GM19238 (cell line): ENCODE measurements at regions not wholly inside any gene's neighbourhood (a gene's known extent, or its start where the extent isn't known, plus 50 kb on each side); places are given as distances from the start of the nearest gene placed in this dataset.

ENCODE experiments used
- DNase-seq: peaks from one replicate; pipeline ENCODE4 v3.0.0; 2011; ENCODE audit warnings: low spot score; ENCODE audit not compliant: insufficient read length

- peak; percentile 7 for DNase-seq
Measured at GRCh38 chr4:177047070-177047850, 254.5 kb upstream of the VEGFC start.

- DNase-seq, result no peak
Measured at GRCh38 chr4:177047851-177048174, 255.1 kb upstream of the VEGFC start.

GRCh38 chr4:177051473-177052060 lies 258.1 kb upstream of the NEIL3 start:
- DNase-seq, result peak; percentile 2

GRCh38 chr4:177052211-177052934 lies 257.3 kb upstream of the NEIL3 start:
- no peak for DNase-seq

GRCh38 chr4:177057186-177057585 lies 252.5 kb upstream of the NEIL3 start:
- no peak for DNase-seq

- DNase-seq, result no peak
Measured at GRCh38 chr4:177064116-177064515, 245.6 kb upstream of the NEIL3 start.

- no peak for DNase-seq
Measured at GRCh38 chr4:177064729-177065394, 244.8 kb upstream of the NEIL3 start.

- no peak for DNase-seq
Measured at GRCh38 chr4:177066746-177067145, 242.9 kb upstream of the NEIL3 start.

- DNase-seq, result no peak
Measured at GRCh38 chr4:177070533-177071058, 239.1 kb upstream of the NEIL3 start.

- no peak for DNase-seq
Measured at GRCh38 chr4:177077095-177077971, 232.3 kb upstream of the NEIL3 start.

- DNase-seq, result no peak
Measured at GRCh38 chr4:177079327-177079726, 230.3 kb upstream of the NEIL3 start.

GRCh38 chr4:177080388-177080787 lies 229.3 kb upstream of the NEIL3 start:
- no peak for DNase-seq

- DNase-seq, result no peak
Measured at GRCh38 chr4:177087060-177087459, 222.6 kb upstream of the NEIL3 start.

GRCh38 chr4:177087499-177087898 lies 222.2 kb upstream of the NEIL3 start:
- DNase-seq, result no peak

GRCh38 chr4:177091515-177091914 lies 218.2 kb upstream of the NEIL3 start:
- no peak for DNase-seq

- no peak for DNase-seq
Measured at GRCh38 chr4:177092807-177093206, 216.9 kb upstream of the NEIL3 start.

- DNase-seq, result no peak
Measured at GRCh38 chr4:177093964-177094363, 215.7 kb upstream of the NEIL3 start.

- DNase-seq, result no peak
Measured at GRCh38 chr4:177097291-177097690, 212.4 kb upstream of the NEIL3 start.

- no peak for DNase-seq
Measured at GRCh38 chr4:177099211-177099610, 210.5 kb upstream of the NEIL3 start.

GRCh38 chr4:177100307-177100706 lies 209.4 kb upstream of the NEIL3 start:
- no peak for DNase-seq

GRCh38 chr4:177103619-177104018 lies 206.1 kb upstream of the NEIL3 start:
- DNase-seq, result no peak
